Mucosa of descending colon (tissue), 3 donors: ENCODE measurements at regions not wholly inside any gene's neighbourhood (a gene's known extent, or its start where the extent isn't known, plus 50 kb on each side); places are given as distances from the start of the nearest gene placed in this dataset.

Source experiments
- ATAC-seq: fragments of 200-7000 bp; cut with Tn5 transposase; one replicate; pipeline ENCODE4 v1.9.1; 2020; ENCODE audit warnings: mild to moderate bottlenecking, moderate library complexity
- DNase-seq, 3 donors: peaks; one replicate each; pipeline ENCODE4 v3.0.0-alpha.2; 2020
- H3K36me3 ChIP-seq: fragments of 200-600 bp; one replicate; pipeline ENCODE4 v1.8.0; 2021; ENCODE audit warnings: low read depth, mild to moderate bottlenecking
- H3K4me1 ChIP-seq: fragments of 200-600 bp; one replicate; pipeline ENCODE4 v1.8.0; 2021; ENCODE audit warnings: low read depth, mild to moderate bottlenecking
- H3K4me3 ChIP-seq: fragments of 200-600 bp; one replicate; pipeline ENCODE4 v1.8.0; 2021; ENCODE audit warnings: mild to moderate bottlenecking
- H3K9me3 ChIP-seq: fragments of 200-600 bp; one replicate; pipeline ENCODE4 v1.8.0; 2021; ENCODE audit warnings: mild to moderate bottlenecking
- intact Hi-C, 2 donors: fragments of 100-400 bp; cut with DNase I in 1 of 2; cut with micrococcal nuclease in 1 of 2; formaldehyde crosslinking; loops; one replicate each; pipeline versions ENCODE4 v1.11.0 to v1.11.1; 2022; cut with DNase I, micrococcal nuclease
- TF ChIP-seq, protein P1 (sequence below): fragments of 200-600 bp; IDR thresholded peaks from one replicate; pipeline ENCODE4 v1.8.0; 2022; ENCODE audit warnings: antibody characterized with exemption, mild to moderate bottlenecking
- donor health status: DM: no; HTN: no; CAD: no; lungs with moderate emphysema.
- donor health status: DM: no; HTN: no; CAD: no.
- donor health status: DM: no; HTN: yes; CAD: no.

DNA sequence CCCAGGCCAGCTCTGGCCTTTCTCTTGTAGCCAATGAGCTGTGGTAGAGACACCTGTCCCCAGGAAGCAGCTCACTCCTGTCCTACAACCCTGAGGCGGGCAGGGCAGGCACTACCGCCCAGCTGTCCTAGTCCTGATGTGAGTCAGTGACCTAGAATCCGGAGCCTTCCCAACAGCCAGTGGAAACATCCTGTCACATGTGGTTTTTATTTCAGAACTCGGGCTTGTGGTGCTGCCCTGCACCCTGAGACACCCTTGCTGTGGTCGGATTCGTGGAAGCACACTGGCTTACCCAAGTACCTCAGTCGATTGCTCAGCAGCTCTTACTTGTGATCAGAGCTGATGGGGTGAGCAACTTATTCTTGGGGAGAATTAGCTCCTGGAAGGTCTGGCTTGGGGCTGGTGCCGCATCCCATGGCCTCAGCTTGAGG lies 83.6 kb upstream of the ARHGEF7 start:
- H3K4me3 ChIP-seq = no peak overlapping the region
- H3K9me3 ChIP-seq = no peaks in the 10 kb centered on the region
- ATAC-seq (peak; percentile 34), DNase-seq (no peak)
- no peaks in the 10 kb centered on the region for H3K36me3 ChIP-seq
- TF ChIP-seq, protein P1, sequence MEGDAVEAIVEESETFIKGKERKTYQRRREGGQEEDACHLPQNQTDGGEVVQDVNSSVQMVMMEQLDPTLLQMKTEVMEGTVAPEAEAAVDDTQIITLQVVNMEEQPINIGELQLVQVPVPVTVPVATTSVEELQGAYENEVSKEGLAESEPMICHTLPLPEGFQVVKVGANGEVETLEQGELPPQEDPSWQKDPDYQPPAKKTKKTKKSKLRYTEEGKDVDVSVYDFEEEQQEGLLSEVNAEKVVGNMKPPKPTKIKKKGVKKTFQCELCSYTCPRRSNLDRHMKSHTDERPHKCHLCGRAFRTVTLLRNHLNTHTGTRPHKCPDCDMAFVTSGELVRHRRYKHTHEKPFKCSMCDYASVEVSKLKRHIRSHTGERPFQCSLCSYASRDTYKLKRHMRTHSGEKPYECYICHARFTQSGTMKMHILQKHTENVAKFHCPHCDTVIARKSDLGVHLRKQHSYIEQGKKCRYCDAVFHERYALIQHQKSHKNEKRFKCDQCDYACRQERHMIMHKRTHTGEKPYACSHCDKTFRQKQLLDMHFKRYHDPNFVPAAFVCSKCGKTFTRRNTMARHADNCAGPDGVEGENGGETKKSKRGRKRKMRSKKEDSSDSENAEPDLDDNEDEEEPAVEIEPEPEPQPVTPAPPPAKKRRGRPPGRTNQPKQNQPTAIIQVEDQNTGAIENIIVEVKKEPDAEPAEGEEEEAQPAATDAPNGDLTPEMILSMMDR = no peak
- no peaks in the 10 kb centered on the region for H3K4me1 ChIP-seq
- intact Hi-C loops = no loop called here

DNA sequence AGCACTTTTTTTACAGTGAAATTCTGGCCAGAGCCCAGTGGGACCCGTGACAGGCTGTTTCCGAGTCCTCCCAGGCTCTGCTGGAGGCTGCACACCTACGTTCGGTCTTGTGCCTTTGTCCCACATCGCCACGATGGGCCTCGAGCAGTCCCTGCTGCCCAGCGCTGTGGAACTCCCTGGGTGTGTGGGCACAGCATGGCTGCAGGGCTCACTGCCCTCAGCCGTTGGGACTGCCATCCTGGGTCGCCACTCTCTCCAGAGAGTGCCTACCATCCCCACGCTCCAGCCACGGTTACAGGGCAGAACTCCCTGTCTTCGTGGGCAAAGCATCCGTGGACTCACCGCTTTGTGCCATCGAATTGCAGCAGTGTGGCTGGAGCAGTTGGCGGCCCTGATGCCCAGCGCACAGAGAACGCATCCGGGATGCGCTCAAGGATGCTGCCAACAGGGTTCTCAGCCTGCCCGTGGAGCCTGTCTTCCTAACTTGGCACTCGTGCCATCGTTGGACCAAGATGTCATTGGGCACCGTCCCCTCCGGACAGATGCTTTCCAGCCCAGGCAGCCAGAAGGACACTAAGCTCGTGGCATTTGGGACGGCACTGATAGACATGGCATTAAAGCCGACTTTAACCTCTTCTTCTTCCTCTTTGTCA lies 85.0 kb upstream of the ARHGEF7 start:
- TF ChIP-seq, protein P1 = no peak
- Histone ChIP-seq H3K36me3 (no peaks in the 10 kb centered on the region), H3K9me3 (no peaks in the 10 kb centered on the region), H3K4me3 (no peak overlapping the region), H3K4me1 (no peaks in the 10 kb centered on the region)
- no peak for DNase-seq
- no peak for ATAC-seq
- intact Hi-C loops = no loop called here

DNA sequence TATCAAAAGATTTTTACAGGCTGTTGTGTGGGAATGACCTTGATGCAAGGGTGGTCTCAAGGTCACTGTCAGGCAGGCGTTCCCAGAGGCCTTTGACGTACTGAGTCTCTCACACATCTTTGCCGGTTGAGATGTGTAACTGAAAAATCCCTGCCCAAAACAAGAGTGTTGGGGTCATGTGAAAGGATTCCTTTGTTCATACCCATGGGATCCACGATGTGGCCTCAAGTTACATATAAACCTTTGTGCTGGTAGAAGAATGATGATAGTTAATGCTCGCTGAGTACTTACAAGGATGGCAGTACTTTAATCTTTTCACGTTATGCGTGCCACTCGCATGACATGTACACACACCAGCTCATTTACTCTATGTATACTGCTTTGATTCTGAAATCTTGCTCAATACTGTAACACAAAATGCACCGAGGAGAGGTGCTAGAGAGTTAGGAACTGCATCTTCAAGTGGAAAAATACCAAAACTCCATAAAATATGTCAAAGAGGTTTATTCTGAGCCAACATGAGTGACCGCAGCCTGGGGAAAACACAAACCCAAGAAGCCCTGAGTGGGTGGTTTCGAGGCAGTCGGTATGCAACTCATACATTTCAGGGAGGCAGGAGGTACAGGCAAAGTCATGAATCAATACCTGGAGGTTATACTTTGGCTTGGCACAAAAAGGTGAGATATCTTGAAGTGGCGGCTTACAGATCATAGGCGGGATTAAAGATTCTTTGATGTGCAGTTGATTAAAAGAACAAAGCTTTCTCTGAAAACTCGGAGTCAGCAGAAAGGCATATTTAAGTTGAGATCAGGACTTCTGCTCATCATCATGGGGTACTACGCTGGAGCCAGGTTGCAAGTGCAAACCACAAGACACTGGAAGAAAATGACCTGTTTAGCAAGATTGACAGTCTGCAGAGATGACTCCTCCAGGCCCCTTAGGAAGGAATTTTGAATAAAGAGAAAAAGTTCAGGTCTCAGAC lies 87.4 kb upstream of the ARHGEF7 start:
- Histone ChIP-seq H3K4me3 (no peak overlapping the region), H3K4me1 (no peaks in the 10 kb centered on the region), H3K9me3 (no peaks in the 10 kb centered on the region), H3K36me3 (no peaks in the 10 kb centered on the region)
- TF ChIP-seq, protein P1 = no peak
- DNase-seq (no peak), ATAC-seq (no peak)
- intact Hi-C loops = no loop called here

DNA sequence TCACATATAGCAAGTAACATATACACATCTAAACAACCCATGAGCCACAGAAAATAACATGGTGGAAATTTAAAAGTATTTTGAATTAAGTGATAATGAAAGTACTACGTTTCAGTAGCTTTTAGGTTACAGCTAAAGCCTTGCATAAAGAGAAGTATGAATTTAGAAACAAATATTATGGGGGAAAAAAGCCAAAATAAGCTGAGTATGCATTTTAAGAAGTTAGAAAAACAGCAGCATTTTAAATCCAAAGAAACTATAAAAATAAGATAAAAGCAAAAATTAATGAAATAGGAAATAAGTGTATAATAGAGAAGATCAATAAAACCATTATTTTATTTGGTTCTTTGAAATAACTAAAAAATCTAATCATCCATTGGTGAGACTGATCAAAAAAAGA lies 89.8 kb upstream of the ARHGEF7 start:
- DNase-seq = no peak
- Histone ChIP-seq H3K36me3 (no peaks in the 10 kb centered on the region), H3K4me3 (no peak overlapping the region), H3K4me1 (no peaks in the 10 kb centered on the region), H3K9me3 (peaks cover 20% of the 10 kb centered on the region)
- TF ChIP-seq, protein P1 = no peak
- intact Hi-C loops = no loop called here
- no peak for ATAC-seq

DNA sequence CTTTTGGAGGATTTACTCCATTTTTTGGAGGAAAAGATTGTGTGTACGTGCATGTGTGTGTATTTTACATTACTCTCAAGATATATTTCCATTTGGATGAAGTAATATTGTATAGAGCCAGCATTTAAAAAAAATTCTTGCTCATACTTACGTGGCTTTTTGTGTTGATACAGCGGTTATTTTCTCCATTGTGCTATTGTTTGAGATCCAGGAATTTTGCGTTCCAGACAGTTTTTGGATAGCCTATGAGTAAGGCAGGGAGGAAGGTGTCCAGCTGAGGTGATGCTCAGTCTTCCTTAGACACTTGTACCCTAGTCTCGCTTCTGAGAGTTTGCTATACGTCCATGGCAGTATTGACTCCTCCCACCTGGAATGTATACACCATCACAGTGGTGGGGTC lies 92.2 kb upstream of the ARHGEF7 start:
- H3K36me3 ChIP-seq = no peaks in the 10 kb centered on the region
- TF ChIP-seq, protein P1 = no peak
- no peaks in the 10 kb centered on the region for H3K4me1 ChIP-seq
- no peak for ATAC-seq
- intact Hi-C loops = no loop called here
- DNase-seq = no peak
- H3K4me3 ChIP-seq = no peak overlapping the region
- peaks cover 25% of the 10 kb centered on the region for H3K9me3 ChIP-seq
